ENCODE measurements at regions not wholly inside any gene's neighbourhood (a gene's known extent, or its start where the extent isn't known, plus 50 kb on each side); places are given as distances from the start of the nearest gene placed in this dataset.
"Not testable (repeated sequence)": the region's sequence is repeated elsewhere in the genome, so short reads cannot be mapped to it uniquely, and the experiment has no call there.

DNA sequence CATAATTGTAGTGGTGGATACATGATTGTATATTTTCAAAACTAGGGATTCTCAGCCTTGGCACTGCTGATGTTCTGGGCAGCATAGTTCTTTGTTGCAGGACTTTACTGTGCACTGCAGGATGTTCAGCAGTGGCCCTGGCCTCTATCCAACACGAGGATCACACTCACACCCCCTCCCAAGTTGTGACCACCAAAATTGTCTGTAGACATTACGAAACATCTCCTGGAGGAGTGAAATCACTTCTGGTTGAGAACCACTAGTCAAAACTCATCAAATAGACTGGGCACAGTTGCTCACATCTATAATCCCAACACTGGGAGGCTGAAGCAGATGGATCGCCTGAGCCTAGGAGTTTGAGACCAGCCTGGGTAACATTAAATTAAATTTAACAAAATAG is 123.1 kb upstream of the CDYL start:
- no peak for DNase-seq

- no peak for DNase-seq
Measured at GRCh38 chr6:4651831-4652467, 124.3 kb upstream of the CDYL start.

DNA sequence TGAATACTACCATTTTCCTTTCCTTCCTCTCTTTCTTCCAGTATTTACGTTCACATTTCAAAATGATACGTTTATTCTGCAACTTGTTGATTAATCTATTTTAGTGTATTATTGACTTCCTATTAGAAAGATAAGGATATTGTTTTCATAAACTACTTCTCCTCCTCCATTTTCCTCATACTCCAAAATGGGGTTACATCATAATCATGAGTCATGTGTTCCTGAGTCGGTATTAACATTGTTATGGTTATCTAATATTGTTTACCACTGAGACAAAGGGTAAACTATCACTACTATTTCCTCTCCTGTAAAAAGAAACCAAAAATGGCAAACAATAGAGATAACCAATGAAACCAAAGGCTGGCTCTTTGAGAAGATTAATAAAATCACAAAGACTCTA is 126.5 kb upstream of the CDYL start:
- DNase-seq, result no peak

DNA sequence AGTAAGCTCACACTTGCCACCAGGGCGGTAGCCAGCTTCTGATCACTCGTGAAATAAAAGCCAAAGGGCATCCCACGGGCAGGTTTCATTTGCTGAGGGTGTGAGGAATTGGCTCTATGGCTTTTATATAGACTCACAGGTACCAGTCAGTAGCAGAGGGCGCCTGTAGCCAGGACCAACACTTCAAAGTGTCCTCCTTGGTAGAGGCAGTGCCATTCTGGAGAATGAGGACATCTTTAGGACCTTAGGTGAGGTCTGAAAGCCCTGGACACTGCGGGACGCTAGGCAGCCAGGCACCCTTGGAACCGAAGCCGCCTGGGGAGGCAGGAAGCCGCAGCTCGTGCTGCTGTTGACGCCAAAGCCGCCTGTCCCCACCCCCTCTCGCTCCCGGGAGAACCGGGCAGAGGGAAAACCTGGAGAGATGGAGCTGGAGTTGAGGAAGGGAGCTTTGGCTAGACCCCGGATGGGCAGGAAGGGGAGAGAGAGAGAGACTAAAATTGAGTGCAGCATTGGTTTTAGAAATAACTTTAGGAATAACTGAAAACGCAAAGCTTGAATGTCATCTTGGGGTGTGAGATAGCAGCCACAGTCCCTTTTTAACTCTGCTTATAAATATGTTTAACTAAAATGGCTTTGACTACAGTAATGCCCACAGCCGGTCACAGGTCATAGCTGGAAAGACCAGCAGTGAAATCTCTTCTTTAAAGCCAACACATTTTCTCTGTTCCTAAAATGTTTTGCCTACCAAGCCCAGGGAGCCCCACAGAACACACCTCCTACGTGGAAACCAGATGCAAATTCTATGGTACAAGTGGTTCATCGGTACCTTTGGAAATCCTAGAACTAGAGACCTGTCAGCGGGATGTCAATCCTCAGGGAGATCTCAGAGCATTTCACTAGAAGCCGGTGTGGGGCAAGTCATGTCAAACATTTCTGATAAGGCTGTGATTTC is 128.5 kb upstream of the CDYL start:
- DNase-seq, result no peak

GRCh38 chr6:4645713-4646360 is 130.4 kb upstream of the CDYL start:
- no peak for DNase-seq

- DNase-seq, result no peak
Measured at GRCh38 chr6:4644996-4645395, 131.2 kb upstream of the CDYL start.

DNA sequence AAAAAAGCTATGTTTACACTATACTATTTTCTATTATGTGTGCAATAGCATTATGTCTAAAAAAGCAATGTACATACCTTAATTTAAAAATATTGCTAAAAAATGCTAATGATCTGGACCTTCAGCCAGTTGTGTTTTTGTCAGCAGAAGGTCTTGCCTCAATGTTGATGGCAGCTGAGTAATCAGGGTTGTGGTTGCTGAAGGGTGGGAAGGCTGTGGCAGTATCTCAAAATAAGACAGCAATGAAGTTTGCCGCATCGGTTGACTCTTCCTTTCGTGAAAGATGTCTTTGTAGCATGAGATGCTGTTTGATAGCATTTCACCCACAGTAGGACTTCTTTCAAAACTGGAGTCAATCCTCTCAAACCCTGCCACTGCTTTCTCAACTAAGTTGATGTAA is 134.7 kb upstream of the CDYL start:
- DNase-seq, result no peak

GRCh38 chr6:4640139-4640538 is 136.1 kb upstream of the CDYL start:
- DNase-seq, result no peak

- no peak for DNase-seq
Measured at GRCh38 chr6:4638641-4639040, 137.6 kb upstream of the CDYL start.

GRCh38 chr6:4637691-4638433 is 138.3 kb upstream of the CDYL start:
- DNase-seq, result no peak

DNA sequence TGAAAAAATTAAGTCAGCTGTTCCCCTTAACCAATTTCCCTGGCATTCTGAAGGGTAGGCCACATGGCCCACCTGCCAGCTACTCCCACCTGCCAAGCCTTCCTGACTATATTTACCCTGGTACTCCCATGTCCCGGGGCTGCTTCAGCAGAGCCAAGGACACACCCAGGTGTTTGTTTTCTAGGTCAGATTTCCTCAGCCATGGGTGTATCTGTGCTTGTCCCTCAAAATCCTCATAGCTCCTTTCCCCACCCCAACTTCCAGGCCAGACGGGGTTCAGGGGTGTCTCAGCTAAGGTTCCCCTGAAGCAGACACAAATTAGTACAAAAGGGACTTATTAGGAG is 139.4 kb upstream of the CDYL start:
- DNase-seq, result no peak

DNA sequence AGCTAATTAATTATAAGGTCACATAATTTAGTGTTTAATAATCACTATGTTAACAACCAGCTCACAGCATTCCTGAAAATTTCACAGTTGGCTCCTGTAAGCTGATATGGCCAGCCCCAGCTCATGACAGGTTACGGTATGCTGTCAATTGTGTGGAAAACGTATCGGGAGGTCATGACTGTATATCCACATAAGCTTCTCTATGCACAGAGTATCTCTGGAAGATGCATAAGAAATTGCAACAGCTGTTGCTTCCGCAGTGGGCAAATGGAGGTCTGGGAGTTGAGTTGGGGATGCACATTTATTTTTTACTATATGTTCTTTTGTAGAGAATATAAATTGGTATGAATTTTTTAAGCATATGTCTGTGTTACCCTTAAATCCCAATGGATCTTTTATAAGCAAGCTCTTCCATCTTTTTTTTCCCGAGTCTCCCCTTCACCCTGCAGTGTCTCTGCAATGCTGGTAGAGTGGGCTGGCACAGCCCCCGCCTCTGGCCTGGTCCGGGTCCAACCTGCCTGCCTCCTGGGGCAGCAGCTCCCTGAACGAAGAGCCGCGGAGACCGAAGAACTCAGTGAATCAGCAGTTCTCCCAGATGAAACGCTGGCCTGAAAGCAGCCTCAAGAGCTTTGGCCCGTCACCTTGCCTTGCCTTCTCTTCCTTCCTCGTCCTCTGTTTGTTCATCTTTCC is 139.9 kb upstream of the CDYL start:
- DNase-seq, result no peak

DNA sequence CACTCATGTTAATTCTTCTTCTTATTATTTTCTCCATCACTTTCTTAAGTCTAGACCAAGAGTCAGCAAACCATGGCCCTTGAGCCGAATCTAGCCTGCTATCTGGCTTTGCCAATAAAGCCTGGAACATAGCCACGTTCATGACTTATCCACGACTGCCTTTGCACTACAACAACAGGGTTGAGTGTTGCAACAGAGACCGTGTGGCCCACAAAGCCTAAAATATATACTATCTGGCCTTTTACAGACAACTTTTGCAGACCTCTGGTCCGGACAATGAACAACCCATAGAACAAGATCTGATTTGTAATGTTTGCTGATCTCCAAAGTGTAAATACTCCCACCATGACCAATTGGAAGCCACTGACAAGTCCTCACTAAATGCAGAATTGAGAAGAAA is 140.5 kb upstream of the CDYL start:
- DNase-seq, result no peak

DNA sequence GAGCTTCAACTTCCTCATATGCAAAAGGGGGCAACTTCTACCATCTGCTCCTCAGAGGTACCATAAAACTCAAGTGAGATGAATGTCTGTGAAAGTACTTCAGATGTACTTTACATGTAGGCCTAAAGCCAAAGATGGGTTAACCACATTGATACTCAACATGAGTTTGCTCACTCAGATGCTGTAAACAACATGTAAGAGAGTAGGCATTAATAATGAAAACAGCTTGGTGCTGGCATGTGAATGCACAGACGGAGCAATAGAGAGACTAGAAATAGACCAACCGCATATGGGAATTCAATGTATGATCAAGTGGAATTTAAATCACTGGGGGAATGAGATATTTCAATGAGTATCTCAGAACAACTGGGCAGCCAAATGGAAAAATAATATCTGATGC is 143.8 kb upstream of the CDYL start:
- no peak for DNase-seq

- not testable (repeated sequence) for DNase-seq
Measured at GRCh38 chr6:4629789-4630188, 146.4 kb upstream of the CDYL start.

DNA sequence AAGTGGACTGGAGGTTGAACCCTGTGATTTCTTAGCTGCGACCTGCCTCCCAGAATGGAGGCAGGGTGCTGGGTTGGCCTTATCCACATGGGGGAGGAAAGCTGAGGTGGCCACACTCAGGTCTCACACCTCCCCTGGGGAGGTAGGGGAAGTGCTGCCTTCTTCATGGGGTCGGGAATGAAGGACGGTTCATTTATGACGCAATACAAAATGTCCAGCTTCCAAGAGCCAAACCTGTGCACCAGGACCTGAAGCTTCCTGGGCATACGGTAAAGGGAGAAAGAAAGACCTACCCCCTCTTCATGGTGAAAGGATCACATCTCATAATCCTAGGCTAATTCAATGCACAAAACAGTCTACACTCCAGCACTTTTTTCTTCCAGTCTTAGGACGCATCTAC is 150.6 kb upstream of the CDYL start:
- DNase-seq, result no peak

DNA sequence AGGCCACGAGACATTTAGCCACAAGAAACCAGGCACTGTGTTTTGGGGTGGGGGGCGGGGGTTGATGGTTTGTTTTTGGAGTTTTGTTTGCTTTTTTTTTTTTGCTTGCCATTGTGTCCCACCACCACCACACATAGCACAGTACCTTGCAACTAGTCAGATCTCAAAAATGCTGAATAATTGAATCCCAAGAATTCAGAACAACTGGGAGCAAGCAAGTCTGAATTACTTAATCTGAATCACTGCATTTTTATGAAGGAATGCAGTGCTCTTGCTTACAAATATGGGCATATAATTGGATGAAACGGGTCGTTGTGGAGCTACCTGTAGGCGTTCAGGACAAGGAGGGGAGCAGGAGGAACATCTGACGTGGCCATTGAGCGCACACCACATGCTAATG is 151.5 kb upstream of the CDYL start:
- no peak for DNase-seq

GRCh38 chr6:4620284-4621151 is 155.7 kb upstream of the CDYL start:
- no peak for DNase-seq

DNA sequence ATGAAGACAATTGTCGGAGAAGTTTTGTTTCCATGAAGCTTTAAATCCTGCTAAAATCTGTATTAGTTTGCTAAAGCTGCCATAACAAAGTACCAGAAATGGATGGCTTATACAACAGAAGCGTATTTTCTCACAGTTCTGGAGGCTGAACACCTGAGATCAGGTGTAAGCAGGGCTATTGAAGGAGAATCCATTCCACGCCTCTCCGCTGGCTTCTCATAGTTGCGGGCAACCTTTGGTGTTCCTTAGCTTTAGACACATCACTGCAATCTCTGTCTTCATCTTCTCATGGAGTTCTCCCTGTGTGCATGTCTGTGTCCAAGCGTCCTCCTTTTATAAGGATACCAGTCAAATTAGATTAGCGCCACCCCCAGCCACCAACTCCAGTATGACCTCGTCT is 159.9 kb upstream of the CDYL start:
- DNase-seq, result no peak

DNA sequence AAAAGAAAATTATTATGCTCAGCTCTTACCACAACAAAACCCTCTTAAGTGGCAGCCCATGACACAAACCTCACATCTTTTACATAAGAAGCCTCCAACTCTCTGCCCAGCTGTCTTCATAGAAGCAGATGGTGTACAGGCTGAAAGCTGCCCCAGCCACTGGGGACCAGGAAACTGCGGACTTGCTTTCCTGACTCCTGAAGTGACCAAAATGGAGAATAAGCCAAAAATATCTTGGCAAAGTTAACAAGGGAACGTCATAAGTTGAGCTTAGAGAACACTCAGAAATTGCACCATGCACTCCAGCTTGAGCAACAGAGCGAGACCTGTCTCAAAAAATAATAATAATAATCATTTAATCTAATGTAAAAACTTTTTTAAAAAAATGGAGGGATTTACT is 160.3 kb upstream of the CDYL start:
- DNase-seq, result no peak

DNA sequence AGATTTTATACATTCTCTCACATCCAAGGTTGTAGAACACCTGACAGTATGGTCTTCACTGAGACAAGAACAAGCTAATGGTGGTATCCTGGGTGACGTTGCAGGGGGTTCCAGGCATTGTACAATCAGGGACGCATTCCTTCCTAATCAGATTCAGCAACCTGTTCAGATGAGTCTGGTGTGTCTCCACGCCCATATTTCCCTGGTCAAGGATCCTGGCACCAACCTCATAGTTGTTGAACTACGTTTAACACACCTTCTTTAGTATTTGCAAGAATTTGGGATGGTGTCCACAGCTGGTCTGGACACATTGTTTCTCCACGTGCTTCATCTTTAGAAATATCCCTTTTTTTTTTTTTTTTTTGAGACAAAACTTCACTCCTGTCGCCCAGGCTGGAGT is 161.0 kb upstream of the CDYL start:
- DNase-seq, result no peak

- no peak for DNase-seq
Measured at GRCh38 chr6:4614637-4615036, 161.6 kb upstream of the CDYL start.

All from NCI-H2081 (cell line).